HG03342 (cell line): ENCODE measurements at regions not wholly inside any gene's neighbourhood (a gene's known extent, or its start where the extent isn't known, plus 50 kb on each side); places are given as distances from the start of the nearest gene placed in this dataset.

ENCODE experiments used
- ATAC-seq: cut with Tn5 transposase; IDR thresholded peaks from one replicate; pipeline ENCODE4 v1.9.1; 2021; ENCODE audit warnings: mild to moderate bottlenecking, moderate library complexity; ENCODE audit not compliant: unreplicated experiment

GRCh38 chr16:64659866-64660265 lies 462.0 kb downstream of the CDH11 start:
- no peak for ATAC-seq

GRCh38 chr16:64657316-64658011 lies 464.4 kb downstream of the CDH11 start:
- no peak for ATAC-seq

- no peak for ATAC-seq
Measured at GRCh38 chr16:64656471-64656870, 465.4 kb downstream of the CDH11 start.

GRCh38 chr16:64654178-64654577 lies 467.7 kb downstream of the CDH11 start:
- no peak for ATAC-seq

- ATAC-seq, result no peak
Measured at GRCh38 chr16:64648282-64648681, 473.6 kb downstream of the CDH11 start.

- ATAC-seq, result no peak
Measured at GRCh38 chr16:64641343-64641742, 480.5 kb downstream of the CDH11 start.

- ATAC-seq, result no peak
Measured at GRCh38 chr16:64638766-64639165, 483.1 kb downstream of the CDH11 start.

- no peak for ATAC-seq
Measured at GRCh38 chr16:64629622-64630021, 492.2 kb downstream of the CDH11 start.

GRCh38 chr16:64627781-64628180 lies 494.1 kb downstream of the CDH11 start:
- ATAC-seq, result no peak

- ATAC-seq, result no peak
Measured at GRCh38 chr16:64627288-64627687, 494.6 kb downstream of the CDH11 start.

GRCh38 chr16:64626776-64627175 lies 495.1 kb downstream of the CDH11 start:
- ATAC-seq, result no peak

GRCh38 chr16:64621616-64622015 lies 500.2 kb downstream of the CDH11 start:
- no peak for ATAC-seq

GRCh38 chr16:64617836-64618476 lies 503.9 kb downstream of the CDH11 start:
- no peak for ATAC-seq

- ATAC-seq, result no peak
Measured at GRCh38 chr16:64615630-64616280, 506.1 kb downstream of the CDH11 start.

GRCh38 chr16:64596196-64596595 lies 525.7 kb downstream of the CDH11 start:
- ATAC-seq, result no peak

GRCh38 chr16:64590513-64590912 lies 531.4 kb downstream of the CDH11 start:
- ATAC-seq, result no peak

GRCh38 chr16:64589836-64590235 lies 532.0 kb downstream of the CDH11 start:
- no peak for ATAC-seq

GRCh38 chr16:64586781-64587180 lies 535.1 kb downstream of the CDH11 start:
- no peak for ATAC-seq

GRCh38 chr16:64585367-64585766 lies 536.5 kb downstream of the CDH11 start:
- ATAC-seq, result no peak

- ATAC-seq, result no peak
Measured at GRCh38 chr16:64580558-64580957, 541.3 kb downstream of the CDH11 start.

- ATAC-seq, result no peak
Measured at GRCh38 chr16:64579712-64580111, 542.2 kb downstream of the CDH11 start.

- ATAC-seq, result no peak
Measured at GRCh38 chr16:64545768-64546167, 576.1 kb downstream of the CDH11 start.
